Left ventricle myocardium inferior (tissue), 1 donor: ENCODE measurements at regions not wholly inside any gene's neighbourhood (a gene's known extent, or its start where the extent isn't known, plus 50 kb on each side); places are given as distances from the start of the nearest gene placed in this dataset.

ENCODE experiments used
- DNase-seq: peaks from one replicate; pipeline ENCODE4 v3.0.0-alpha.2; 2020
- H3K27ac ChIP-seq: fragments of 200-600 bp; replicated peaks from 2 replicates; pipeline ENCODE4 v1.8.0; 2021
- H3K27me3 ChIP-seq: fragments of 200-600 bp; 2 replicates; pipeline ENCODE4 v1.8.0; 2021; ENCODE audit warnings: low read depth
- H3K36me3 ChIP-seq: fragments of 200-600 bp; 2 replicates; pipeline ENCODE4 v1.8.0; 2021
- H3K4me1 ChIP-seq: fragments of 200-600 bp; 2 replicates; pipeline ENCODE4 v1.8.0; 2021
- H3K4me3 ChIP-seq: fragments of 200-600 bp; 2 replicates; pipeline ENCODE4 v1.8.0; 2021; ENCODE audit warnings: mild to moderate bottlenecking, moderate library complexity
- H3K9me3 ChIP-seq: fragments of 200-600 bp; replicated peaks from 2 replicates; pipeline ENCODE4 v1.8.0; 2021
- intact Hi-C: fragments of 100-400 bp; cut with micrococcal nuclease; formaldehyde crosslinking; loops from one replicate; pipeline ENCODE4 v1.11.0; 2022
- TF ChIP-seq, protein P1 (sequence below): fragments of 200-600 bp; IDR thresholded peaks from 2 replicates; pipeline ENCODE4 v1.8.0; 2021; ENCODE audit warnings: antibody characterized with exemption, mild to moderate bottlenecking, borderline replicate concordance
- donor health status: DM: no; HTN: yes; CAD: no; lungs with severe emphysema.

- DNase-seq: no peak
- Histone ChIP-seq H3K4me1 (no peaks in the 10 kb centered on the region), H3K27me3 (no peaks in the 10 kb centered on the region), H3K4me3 (no peak overlapping the region), H3K27ac (no peak overlapping the region), H3K9me3 (peaks cover 19% of the 10 kb centered on the region), H3K36me3 (no peaks in the 10 kb centered on the region)
- TF ChIP-seq, protein P1, sequence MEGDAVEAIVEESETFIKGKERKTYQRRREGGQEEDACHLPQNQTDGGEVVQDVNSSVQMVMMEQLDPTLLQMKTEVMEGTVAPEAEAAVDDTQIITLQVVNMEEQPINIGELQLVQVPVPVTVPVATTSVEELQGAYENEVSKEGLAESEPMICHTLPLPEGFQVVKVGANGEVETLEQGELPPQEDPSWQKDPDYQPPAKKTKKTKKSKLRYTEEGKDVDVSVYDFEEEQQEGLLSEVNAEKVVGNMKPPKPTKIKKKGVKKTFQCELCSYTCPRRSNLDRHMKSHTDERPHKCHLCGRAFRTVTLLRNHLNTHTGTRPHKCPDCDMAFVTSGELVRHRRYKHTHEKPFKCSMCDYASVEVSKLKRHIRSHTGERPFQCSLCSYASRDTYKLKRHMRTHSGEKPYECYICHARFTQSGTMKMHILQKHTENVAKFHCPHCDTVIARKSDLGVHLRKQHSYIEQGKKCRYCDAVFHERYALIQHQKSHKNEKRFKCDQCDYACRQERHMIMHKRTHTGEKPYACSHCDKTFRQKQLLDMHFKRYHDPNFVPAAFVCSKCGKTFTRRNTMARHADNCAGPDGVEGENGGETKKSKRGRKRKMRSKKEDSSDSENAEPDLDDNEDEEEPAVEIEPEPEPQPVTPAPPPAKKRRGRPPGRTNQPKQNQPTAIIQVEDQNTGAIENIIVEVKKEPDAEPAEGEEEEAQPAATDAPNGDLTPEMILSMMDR: no peak
- intact Hi-C loops: no loop called here
These were observed 251.6 kb downstream of the ADGRA3 start for GRCh38 chr4:22264261-22264660.

DNA sequence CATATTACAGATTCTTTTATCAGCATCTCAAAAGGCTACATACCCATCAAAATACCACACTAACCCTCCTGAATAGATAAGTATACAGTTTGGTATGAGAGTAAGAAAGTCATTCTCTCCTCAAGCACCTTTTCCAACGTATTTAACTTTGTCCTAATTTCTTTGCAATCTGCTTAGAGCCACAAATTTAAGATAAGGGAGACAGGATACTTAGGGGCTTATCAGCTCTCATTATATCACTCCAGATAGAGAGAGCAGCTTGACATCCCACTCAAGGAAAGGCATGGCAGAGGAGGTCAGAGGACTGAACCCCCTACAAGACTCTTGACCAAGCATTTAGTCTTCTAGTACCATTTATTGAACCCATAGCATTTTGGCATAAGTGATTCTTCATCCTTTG is 262.4 kb downstream of the ADGRA3 start:
- H3K4me3 ChIP-seq: no peak overlapping the region
- no peaks in the 10 kb centered on the region for H3K27me3 ChIP-seq
- TF ChIP-seq, protein P1: no peak
- DNase-seq: no peak
- intact Hi-C loops: no loop called here
- no peaks in the 10 kb centered on the region for H3K36me3 ChIP-seq
- H3K4me1 ChIP-seq: no peaks in the 10 kb centered on the region
- no peak overlapping the region for H3K27ac ChIP-seq
- peaks cover 6% of the 10 kb centered on the region for H3K9me3 ChIP-seq

GRCh38 chr4:22246847-22247246 is 269.0 kb downstream of the ADGRA3 start:
- intact Hi-C loops: no loop called here
- TF ChIP-seq, protein P1: no peak
- H3K9me3 ChIP-seq: peaks cover 9% of the 10 kb centered on the region
- no peaks in the 10 kb centered on the region for H3K4me1 ChIP-seq
- H3K27ac ChIP-seq: no peak overlapping the region
- H3K27me3 ChIP-seq: no peaks in the 10 kb centered on the region
- H3K36me3 ChIP-seq: no peaks in the 10 kb centered on the region
- no peak overlapping the region for H3K4me3 ChIP-seq
- no peak for DNase-seq

GRCh38 chr4:22245294-22245693 is 270.6 kb downstream of the ADGRA3 start:
- H3K4me1 ChIP-seq: no peaks in the 10 kb centered on the region
- H3K36me3 ChIP-seq: no peaks in the 10 kb centered on the region
- no peak for DNase-seq
- no peak overlapping the region for H3K27ac ChIP-seq
- H3K9me3 ChIP-seq: peaks cover 13% of the 10 kb centered on the region
- TF ChIP-seq, protein P1: no peak
- intact Hi-C loops: no loop called here
- H3K4me3 ChIP-seq: no peak overlapping the region
- H3K27me3 ChIP-seq: no peaks in the 10 kb centered on the region

- Histone ChIP-seq H3K27me3 (peaks cover 14% of the 10 kb centered on the region), H3K9me3 (peaks cover 13% of the 10 kb centered on the region), H3K27ac (no peak overlapping the region), H3K4me1 (no peaks in the 10 kb centered on the region), H3K36me3 (no peaks in the 10 kb centered on the region), H3K4me3 (no peak overlapping the region)
- DNase-seq: no peak
- intact Hi-C loops: no loop called here
- TF ChIP-seq, protein P1: no peak
These were observed 274.5 kb downstream of the ADGRA3 start for GRCh38 chr4:22241415-22241814.

DNA sequence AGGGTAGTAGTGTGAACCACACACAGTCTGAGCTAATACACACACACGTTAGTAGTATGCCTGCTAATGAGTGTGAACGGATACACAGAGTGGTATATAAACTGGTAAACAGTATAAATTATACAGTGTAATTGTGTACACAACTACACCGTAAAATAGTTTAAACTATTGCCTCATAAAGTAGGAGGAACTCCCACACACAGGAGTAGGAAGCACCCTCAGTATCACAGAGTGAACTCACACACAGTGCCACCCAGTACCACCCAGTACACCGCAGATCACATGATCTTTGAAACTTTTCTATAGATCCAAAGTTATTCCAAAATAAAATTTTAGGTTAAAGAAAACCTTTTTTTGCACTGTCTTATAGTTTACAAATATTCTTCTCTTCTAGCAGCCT is 275.1 kb downstream of the ADGRA3 start:
- intact Hi-C loops: no loop called here
- Histone ChIP-seq H3K27me3 (peaks cover 16% of the 10 kb centered on the region), H3K36me3 (no peaks in the 10 kb centered on the region), H3K4me3 (no peak overlapping the region), H3K27ac (no peak overlapping the region), H3K4me1 (no peaks in the 10 kb centered on the region), H3K9me3 (peaks cover 13% of the 10 kb centered on the region)
- DNase-seq: no peak
- TF ChIP-seq, protein P1: no peak
